DND-41 (cell line): ENCODE measurements at regions not wholly inside any gene's neighbourhood (a gene's known extent, or its start where the extent isn't known, plus 50 kb on each side); places are given as distances from the start of the nearest gene placed in this dataset.

Experiments
- EZH2 ChIP-seq: IDR thresholded peaks from 3 replicates; pipeline ENCODE4 v1.6.1; 2012; ENCODE audit warnings: borderline replicate concordance, low read depth, mild to moderate bottlenecking, moderate library complexity, low read length, inconsistent platforms; ENCODE audit not compliant: severe bottlenecking
- TF ChIP-seq, protein P1 (sequence below): IDR thresholded peaks from 2 replicates; pipeline ENCODE4 v1.5.1; 2012; ENCODE audit warnings: borderline replicate concordance, low read length, moderate library complexity, mild to moderate bottlenecking; ENCODE audit not compliant: poor library complexity, severe bottlenecking; ENCODE audit errors: extremely low read depth

DNA sequence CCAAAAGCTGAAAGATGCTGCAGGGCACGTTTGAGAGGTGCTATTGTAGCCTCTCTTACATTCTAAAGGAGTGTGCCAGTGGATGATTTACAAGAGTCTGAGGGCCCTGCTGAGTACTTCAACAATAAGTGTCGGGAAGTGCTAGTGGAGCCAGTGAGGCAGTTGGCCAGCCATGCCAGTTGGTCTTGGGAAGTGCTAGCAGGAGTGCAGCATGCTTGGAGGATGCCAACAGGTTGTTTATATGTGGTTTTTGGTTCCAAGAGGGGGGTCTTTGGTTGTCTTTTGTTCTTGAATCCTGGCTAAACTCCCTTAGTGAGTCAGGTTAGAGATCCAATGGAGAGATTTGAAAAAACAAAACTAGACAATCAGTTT is 335.3 kb downstream of the PABPC4L start:
- TF ChIP-seq, protein P1, sequence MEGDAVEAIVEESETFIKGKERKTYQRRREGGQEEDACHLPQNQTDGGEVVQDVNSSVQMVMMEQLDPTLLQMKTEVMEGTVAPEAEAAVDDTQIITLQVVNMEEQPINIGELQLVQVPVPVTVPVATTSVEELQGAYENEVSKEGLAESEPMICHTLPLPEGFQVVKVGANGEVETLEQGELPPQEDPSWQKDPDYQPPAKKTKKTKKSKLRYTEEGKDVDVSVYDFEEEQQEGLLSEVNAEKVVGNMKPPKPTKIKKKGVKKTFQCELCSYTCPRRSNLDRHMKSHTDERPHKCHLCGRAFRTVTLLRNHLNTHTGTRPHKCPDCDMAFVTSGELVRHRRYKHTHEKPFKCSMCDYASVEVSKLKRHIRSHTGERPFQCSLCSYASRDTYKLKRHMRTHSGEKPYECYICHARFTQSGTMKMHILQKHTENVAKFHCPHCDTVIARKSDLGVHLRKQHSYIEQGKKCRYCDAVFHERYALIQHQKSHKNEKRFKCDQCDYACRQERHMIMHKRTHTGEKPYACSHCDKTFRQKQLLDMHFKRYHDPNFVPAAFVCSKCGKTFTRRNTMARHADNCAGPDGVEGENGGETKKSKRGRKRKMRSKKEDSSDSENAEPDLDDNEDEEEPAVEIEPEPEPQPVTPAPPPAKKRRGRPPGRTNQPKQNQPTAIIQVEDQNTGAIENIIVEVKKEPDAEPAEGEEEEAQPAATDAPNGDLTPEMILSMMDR = no peak
- no peak for TF ChIP-seq EZH2
